ENCODE measurements at regions not wholly inside any gene's neighbourhood (a gene's known extent, or its start where the extent isn't known, plus 50 kb on each side); places are given as distances from the start of the nearest gene placed in this dataset.

DNA sequence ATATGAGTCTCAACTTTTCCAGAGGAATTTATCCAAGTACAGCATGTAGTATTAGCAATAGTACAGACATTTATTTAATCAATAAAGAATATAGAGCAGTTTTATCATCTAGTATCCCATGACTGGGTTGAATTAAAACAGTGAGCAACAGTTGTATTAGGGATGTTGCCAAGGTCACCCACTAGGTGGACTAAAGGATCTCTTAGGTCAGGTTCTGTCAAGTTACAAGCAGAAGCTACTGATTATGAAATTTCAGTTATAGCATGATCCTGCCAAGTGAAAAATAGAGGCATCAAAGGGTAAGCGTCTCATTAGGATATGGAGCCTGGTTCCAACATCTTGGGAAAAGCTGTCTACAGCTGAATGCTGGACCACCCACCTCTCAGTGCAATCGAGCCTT, 52.1 kb upstream of the LAPTM4A start:
- H3K27ac ChIP-seq = no peak overlapping the region
- no peaks in the 10 kb centered on the region for H3K9me3 ChIP-seq
- H3K27me3 ChIP-seq = no peaks in the 10 kb centered on the region
- ATAC-seq = peak; percentile 65 to 72 (median 67)
- no peak overlapping the region for H3K4me3 ChIP-seq
- no peak for TF ChIP-seq POLR2A (IDR thresholded peaks at IDR 0.05)
- TF ChIP-seq, protein P1, sequence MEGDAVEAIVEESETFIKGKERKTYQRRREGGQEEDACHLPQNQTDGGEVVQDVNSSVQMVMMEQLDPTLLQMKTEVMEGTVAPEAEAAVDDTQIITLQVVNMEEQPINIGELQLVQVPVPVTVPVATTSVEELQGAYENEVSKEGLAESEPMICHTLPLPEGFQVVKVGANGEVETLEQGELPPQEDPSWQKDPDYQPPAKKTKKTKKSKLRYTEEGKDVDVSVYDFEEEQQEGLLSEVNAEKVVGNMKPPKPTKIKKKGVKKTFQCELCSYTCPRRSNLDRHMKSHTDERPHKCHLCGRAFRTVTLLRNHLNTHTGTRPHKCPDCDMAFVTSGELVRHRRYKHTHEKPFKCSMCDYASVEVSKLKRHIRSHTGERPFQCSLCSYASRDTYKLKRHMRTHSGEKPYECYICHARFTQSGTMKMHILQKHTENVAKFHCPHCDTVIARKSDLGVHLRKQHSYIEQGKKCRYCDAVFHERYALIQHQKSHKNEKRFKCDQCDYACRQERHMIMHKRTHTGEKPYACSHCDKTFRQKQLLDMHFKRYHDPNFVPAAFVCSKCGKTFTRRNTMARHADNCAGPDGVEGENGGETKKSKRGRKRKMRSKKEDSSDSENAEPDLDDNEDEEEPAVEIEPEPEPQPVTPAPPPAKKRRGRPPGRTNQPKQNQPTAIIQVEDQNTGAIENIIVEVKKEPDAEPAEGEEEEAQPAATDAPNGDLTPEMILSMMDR (IDR thresholded peaks at IDR 0.05) = peak; percentile 46 to 61 (median 57)
- intact Hi-C loops (cut with DNase I) = no loop called here
- H3K4me1 ChIP-seq = peaks cover 0 to 24% (median under 1%) of the 10 kb centered on the region in 4 donors
- no peak for DNase-seq
- no peaks in the 10 kb centered on the region for H3K36me3 ChIP-seq
- WGBS (ENCODE audit: insufficient coverage, low coverage, low lambda C conversion rate, missing lambda C conversion rate) = no CpG with 5 or more reads among the region's 2 CpGs
